NOMO-1 treated with dmso at 0.1 percent for 144 hours (cell line): ENCODE measurements at regions not wholly inside any gene's neighbourhood (a gene's known extent, or its start where the extent isn't known, plus 50 kb on each side); places are given as distances from the start of the nearest gene placed in this dataset.

Experiments used
- DNase-seq: peaks from one replicate; lab custom pipeline; 2025; ENCODE audit not compliant: unreplicated experiment; lab: John Stamatoyannopoulos, UW

DNA sequence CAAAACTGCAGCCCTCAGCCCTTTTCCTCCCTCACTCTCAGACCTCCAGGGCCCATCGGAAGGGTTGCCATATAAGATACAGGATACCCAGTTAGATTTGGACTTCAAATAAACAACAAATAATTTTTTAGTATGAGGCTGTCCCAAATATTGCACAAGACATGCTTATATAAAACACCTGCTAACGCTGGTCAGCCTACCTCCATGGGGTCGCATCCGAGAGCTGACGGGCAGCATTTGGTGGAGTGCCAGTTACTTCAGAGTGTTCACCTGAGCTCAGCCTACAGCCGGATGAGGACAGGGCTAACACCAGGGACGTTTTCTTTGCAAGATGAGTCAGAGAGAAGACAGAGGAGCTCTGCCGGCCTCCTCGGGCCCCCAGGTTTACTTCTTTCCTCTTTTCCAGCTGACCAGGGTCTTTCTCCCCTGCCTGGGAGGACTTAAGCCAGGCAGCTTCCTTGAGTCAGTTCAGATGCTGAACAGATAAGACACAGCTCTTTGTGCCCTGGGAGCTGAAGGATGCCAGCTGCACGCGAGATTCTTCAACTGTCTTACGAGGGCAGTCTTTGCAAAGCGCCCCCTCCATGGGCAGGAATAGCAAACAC is 141.2 kb upstream of the KCNG1 start:
- no peak for DNase-seq

GRCh38 chr20:51162015-51162414 is 139.1 kb upstream of the KCNG1 start:
- DNase-seq: no peak

DNA sequence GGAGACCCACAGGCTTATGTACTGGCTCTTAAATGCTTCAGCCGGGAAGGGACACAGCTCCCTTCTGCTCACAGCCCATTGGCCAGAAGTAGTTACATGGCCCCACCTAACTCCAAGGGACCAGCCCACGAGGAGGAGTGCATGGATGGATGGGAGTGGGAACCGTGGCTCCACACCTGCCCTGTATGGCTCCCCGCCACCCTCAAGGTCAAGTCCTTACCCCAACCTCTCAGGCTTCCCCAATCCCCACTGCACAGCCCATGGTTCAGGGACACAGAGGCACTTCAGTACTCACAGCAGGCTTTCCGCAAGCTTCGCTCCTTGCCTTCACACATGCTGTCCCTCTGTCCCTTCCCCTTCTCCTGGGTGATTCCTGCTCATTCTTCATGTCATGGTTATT is 137.9 kb upstream of the KCNG1 start:
- DNase-seq: no peak

DNA sequence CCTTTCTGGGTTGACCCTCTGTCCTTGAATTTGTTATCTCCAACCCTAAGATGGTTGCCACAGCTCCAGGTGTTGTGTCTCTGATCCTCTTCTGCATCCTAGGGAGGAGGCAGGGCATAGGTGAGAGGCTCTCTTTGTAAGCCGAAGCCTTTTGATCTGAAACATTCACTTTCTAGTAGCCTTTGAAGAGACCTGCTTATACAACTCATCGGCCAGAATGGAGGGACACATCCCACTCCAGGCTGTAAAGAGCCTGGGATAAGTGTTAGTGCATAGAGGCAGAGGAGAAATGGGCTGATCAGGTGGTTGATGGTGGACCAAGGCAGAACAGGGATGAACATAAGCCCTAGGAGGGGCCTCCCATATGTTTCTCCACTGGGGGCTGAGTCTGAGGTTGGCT is 137.1 kb upstream of the KCNG1 start:
- no peak for DNase-seq

- DNase-seq: no peak
Observed at GRCh38 chr20:51159303-51159702, 136.4 kb upstream of the KCNG1 start.

DNA sequence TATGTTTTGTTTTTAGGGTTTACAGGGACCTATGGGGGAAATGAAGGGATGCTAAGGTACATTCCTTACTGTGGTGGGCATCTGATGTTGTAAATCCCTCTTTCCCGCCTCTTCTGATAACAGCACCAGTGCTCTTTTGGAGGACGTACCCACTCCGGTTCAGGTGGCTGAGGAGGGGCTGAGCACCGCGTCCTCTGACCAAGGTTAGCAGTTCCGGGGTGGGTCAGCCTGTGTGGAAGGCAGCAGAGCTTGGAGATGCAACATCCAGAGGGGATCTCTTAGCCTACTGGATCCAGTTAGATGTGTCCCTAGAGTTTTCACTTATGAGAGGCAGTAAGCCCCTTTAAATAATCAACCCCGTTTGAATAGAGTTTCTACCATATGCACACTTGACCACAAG is 135.3 kb upstream of the KCNG1 start:
- no peak for DNase-seq

- no peak for DNase-seq
Observed at GRCh38 chr20:51156041-51156982, 133.4 kb upstream of the KCNG1 start.

GRCh38 chr20:51154708-51155690 is 132.1 kb upstream of the KCNG1 start:
- DNase-seq: no peak

GRCh38 chr20:51153867-51154707 is 131.2 kb upstream of the KCNG1 start:
- no peak for DNase-seq

DNA sequence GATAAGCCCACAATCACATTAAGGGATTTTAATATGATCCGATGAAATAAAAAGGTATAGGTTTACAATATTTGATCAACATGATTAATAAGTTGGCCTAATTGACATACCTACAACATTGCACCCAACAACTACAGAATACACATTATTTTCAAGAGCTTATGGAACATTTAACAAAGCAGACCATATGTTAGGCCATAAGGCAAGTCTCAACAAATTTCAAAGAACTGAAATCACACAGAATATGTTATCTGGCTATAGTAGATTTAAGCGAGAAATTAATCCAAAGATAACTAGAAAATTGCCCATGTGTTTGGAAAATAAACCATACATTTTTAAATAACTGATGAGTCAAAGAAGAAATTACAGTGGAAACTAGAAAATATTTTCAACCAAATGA is 126.0 kb upstream of the KCNG1 start:
- DNase-seq: no peak

- DNase-seq: no peak
Observed at GRCh38 chr20:51144476-51144875, 121.6 kb upstream of the KCNG1 start.

DNA sequence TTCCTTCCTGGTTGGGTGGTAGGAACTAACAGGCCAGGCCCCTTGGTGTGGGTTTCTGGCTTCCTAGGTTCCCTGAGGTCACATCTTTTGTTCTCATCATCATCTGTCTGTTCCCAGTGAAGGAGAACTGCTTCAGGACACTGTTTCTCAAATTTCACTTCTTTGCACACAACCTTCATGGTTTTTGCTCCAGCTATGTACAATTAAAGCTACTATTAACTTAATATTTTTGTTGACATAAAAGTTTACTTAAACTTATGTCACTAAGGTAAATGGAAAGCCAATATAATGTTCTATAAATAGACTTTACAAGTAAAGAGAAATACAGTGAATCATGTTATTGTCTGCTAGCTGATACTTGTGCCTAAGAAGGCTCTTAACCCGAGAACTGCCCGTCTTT is 120.7 kb upstream of the KCNG1 start:
- no peak for DNase-seq

GRCh38 chr20:51142448-51142847 is 119.5 kb upstream of the KCNG1 start:
- DNase-seq: no peak

DNA sequence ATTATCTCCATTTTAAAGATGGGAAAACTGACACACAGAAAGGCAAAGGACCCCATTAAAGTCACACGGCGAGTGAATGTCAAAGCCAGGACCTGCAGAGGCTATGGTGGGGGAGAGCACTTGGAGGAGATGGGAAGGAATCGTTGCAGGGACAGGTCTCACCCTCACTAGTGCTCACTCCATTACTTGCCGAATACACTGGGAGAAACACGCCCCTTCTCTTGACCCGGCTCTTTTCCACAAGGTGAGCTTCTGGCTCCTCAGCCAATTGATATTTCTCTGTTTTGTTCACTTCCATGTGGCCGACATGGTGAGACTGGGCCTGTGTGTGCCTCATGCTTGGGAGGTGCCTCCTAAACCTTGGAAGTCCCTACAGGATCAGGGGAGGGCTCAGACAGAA is 117.8 kb upstream of the KCNG1 start:
- no peak for DNase-seq

DNA sequence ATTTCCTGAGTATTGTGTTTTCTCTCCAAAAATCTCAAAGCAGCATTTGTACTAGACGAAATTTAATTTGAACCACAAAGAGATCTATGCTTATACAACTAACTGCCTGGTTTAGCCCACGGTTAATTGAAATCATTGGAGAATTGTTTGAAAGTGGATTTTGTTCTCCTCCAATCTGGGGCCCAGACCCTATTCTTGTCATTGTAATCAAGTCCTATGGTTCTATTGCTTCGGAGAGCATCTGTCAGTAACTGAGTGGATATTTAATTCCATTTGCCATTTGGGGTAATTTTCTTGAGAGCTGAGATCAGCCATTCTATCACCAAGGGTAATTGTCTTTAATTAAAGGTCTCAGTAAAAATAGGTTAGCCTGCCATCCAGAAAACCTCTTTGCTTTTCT is 117.0 kb upstream of the KCNG1 start:
- DNase-seq: no peak

GRCh38 chr20:51138576-51138975 is 115.7 kb upstream of the KCNG1 start:
- DNase-seq: no peak

GRCh38 chr20:51137461-51137860 is 114.6 kb upstream of the KCNG1 start:
- DNase-seq: no peak

DNA sequence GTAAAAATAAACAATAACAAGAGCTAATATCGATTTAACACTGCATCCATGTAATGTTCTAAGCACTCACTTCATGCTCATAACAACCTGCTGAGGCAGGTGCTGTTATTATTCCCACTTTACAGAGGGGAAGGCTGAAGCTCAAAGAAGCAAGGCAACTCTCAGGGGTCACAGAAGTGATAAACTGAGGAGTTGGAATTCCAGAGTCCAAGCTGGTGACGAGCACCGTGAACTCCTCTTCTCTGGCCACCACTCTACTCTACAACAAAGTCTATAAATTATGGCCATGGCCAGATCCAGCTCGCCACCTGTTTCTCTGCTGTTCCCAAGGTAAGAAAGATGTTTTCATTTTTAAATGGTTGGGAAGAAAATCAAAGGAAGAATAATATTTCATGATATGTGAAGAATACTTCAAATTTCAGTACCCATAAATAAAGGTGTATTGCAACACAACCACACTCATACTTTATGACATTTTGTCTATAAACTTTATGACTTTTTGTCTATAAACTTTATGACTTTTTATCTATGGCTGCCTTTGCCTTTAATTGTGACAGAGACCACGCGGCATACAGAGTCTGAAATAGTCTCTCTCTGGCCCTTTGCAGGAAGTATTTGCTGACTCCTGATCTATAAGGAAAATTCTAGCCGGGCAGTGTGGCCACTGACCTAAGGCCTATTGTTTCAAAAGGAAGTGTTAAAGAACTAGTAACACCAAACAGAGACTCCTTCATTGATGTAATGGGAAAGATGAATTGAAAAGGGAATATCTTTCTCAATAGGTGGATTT is 113.2 kb upstream of the KCNG1 start:
- no peak for DNase-seq

DNA sequence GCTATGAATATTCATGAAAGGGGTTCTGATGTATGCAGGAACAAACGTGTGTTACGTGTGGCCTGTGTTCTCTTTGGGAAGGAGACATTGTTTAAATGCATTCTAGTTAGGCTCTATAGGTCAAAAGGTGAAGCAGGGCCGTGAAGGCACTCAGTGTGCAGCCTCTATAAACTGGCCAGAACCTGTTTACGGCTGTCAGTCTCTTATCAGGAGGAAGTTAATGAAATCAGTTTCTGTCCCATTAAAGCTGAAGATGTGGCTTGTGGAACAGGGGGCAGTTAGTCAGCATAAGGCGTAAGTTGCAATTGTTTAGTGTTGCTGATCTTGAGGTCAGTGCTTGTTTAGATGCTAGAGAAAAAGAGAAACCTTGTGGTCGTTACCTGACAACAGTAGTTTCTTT is 111.5 kb upstream of the KCNG1 start:
- no peak for DNase-seq

DNA sequence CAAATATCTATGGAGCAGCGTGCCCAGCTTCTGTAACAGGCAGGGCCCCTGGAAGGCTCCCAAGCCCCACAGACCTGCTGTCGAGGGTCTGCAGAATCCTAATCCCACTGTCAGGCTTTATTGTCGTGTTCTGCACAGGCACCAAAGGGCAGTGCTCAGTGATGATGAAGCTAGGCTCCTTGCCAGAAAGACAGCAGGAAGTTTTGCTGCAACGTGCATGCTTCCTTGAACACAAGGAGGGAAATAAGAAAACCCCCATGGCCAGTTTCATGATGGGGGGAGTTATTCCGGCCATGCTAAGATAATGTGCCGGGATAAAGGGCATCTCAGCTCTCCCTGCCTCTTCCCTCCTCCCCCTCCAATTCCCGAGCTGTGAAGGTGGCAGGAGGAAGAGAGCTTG is 109.4 kb upstream of the KCNG1 start:
- no peak for DNase-seq
